WTC11 (cell line): ENCODE measurements at regions not wholly inside any gene's neighbourhood (a gene's known extent, or its start where the extent isn't known, plus 50 kb on each side); places are given as distances from the start of the nearest gene placed in this dataset.

ENCODE experiments used
- ATF3 ChIP-seq: sonication (generic); formaldehyde crosslinking; conservative IDR thresholded peaks from 2 replicates; pipeline ENCODE4 v1.8.1; 2022; ENCODE audit warnings: mild to moderate bottlenecking, missing genetic modification reagents
- CREM ChIP-seq: sonication (generic); formaldehyde crosslinking; IDR thresholded peaks from 2 replicates; pipeline ENCODE4 v1.8.1; 2022; ENCODE audit warnings: mild to moderate bottlenecking, missing genetic modification reagents, moderate library complexity
- CTCF ChIP-seq: fragments of 200-600 bp; IDR thresholded peaks from 2 replicates; pipeline ENCODE4 v1.8.0; 2022; ENCODE audit warnings: antibody characterized with exemption
- ESRRA ChIP-seq: sonication (generic); formaldehyde crosslinking; IDR thresholded peaks from 2 replicates; pipeline ENCODE4 v1.8.1; 2022; ENCODE audit warnings: mild to moderate bottlenecking, missing genetic modification reagents, borderline replicate concordance
- JUN ChIP-seq: sonication (generic); formaldehyde crosslinking; IDR thresholded peaks from 2 replicates; pipeline ENCODE4 v1.8.0; 2023; ENCODE audit warnings: mild to moderate bottlenecking, missing genetic modification reagents
- NR1H2 ChIP-seq: sonication (generic); formaldehyde crosslinking; IDR thresholded peaks from 2 replicates; pipeline ENCODE4 v1.9.0; 2021; ENCODE audit warnings: mild to moderate bottlenecking, moderate library complexity, missing genetic modification reagents
- TCF7 ChIP-seq: sonication (generic); formaldehyde crosslinking; IDR thresholded peaks from 2 replicates; pipeline ENCODE4 v1.8.0; 2022; ENCODE audit warnings: mild to moderate bottlenecking, low read depth, missing genetic modification reagents, moderate library complexity
- USF1 ChIP-seq: sonication (generic); formaldehyde crosslinking; IDR thresholded peaks from 2 replicates; pipeline ENCODE4 v1.8.0; 2022; ENCODE audit warnings: mild to moderate bottlenecking, missing genetic modification reagents
- ZSCAN18 ChIP-seq: fragments of 250-450 bp; sonication (Bioruptor Pico); IDR thresholded peaks from 2 replicates; pipeline ENCODE4 v2.1.2; 2022; ENCODE audit warnings: mild to moderate bottlenecking, moderate library complexity

- no peak for TF ChIP-seq TCF7 (CRISPR knock-in tag)
- TF ChIP-seq ATF3 (CRISPR knock-in tag): no peak
- no peak for TF ChIP-seq USF1 (CRISPR knock-in tag)
- TF ChIP-seq CTCF: no peak
- TF ChIP-seq CREM (CRISPR knock-in tag): no peak
- TF ChIP-seq NR1H2: no peak
- TF ChIP-seq ESRRA (CRISPR knock-in tag): no peak
- no peak for TF ChIP-seq JUN (CRISPR knock-in tag)
- TF ChIP-seq ZSCAN18: no peak
Observed at GRCh38 chr9:104367507-104367906, 136.6 kb upstream of the OR13F1 start.
